ENCODE measurements at regions not wholly inside any gene's neighbourhood (a gene's known extent, or its start where the extent isn't known, plus 50 kb on each side); places are given as distances from the start of the nearest gene placed in this dataset.

DNA sequence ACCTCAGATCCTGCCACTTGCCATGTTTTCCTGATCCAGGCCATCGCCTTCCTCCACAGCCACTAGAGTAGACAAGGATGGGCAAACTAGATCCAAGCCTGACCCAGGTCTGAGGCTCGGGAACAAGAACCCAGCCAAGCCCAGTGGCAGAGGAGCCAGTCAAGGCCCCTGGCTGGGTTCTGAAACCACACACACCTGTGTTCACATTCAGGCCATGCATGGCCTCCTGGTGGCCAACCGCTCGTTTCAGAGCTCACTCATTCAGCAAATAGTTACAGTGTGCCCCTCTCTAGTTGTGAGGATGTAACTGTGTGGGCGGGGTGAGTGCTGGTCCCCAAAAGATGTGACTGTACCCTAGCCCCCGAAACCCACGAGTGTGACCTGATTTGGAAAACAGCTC lies 337.6 kb downstream of the CTTN start:
- TF ChIP-seq, protein P1, sequence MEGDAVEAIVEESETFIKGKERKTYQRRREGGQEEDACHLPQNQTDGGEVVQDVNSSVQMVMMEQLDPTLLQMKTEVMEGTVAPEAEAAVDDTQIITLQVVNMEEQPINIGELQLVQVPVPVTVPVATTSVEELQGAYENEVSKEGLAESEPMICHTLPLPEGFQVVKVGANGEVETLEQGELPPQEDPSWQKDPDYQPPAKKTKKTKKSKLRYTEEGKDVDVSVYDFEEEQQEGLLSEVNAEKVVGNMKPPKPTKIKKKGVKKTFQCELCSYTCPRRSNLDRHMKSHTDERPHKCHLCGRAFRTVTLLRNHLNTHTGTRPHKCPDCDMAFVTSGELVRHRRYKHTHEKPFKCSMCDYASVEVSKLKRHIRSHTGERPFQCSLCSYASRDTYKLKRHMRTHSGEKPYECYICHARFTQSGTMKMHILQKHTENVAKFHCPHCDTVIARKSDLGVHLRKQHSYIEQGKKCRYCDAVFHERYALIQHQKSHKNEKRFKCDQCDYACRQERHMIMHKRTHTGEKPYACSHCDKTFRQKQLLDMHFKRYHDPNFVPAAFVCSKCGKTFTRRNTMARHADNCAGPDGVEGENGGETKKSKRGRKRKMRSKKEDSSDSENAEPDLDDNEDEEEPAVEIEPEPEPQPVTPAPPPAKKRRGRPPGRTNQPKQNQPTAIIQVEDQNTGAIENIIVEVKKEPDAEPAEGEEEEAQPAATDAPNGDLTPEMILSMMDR (IDR thresholded peaks at IDR 0.05; ENCODE audit: borderline replicate concordance, extremely low read depth, low read length, poor library complexity, severe bottlenecking), result no peak
- no peak for TF ChIP-seq EZH2 (IDR thresholded peaks at IDR 0.05; ENCODE audit: borderline replicate concordance, low read depth, low read length, severe bottlenecking)
